ENCODE measurements at regions not wholly inside any gene's neighbourhood (a gene's known extent, or its start where the extent isn't known, plus 50 kb on each side); places are given as distances from the start of the nearest gene placed in this dataset.

GRCh38 chr5:91468651-91469422 lies 85.7 kb upstream of the ARRDC3 start:
- no peak overlapping the region for H3K27ac ChIP-seq
- no peak for DNase-seq
- no peak overlapping the region for H3K4me3 ChIP-seq
- ATAC-seq: no peak
- no peaks in the 10 kb centered on the region for H3K27me3 ChIP-seq (ENCODE audit: insufficient read depth in 3 of 3, low read length in 2 of 3)
- intact Hi-C loops (cut with DNase I): no loop called here
- 52 to 60% (median 56%) methylated on average over 7 of the region's 7 CpGs for WGBS, 3 donors
- no peaks in the 10 kb centered on the region for H3K36me3 ChIP-seq (ENCODE audit: insufficient read depth in 1 of 2, low read depth in 1 of 2)
- H3K9me3 ChIP-seq: no peaks in the 10 kb centered on the region
- H3K4me1 ChIP-seq: no peaks in the 10 kb centered on the region
- TF ChIP-seq, protein P1, sequence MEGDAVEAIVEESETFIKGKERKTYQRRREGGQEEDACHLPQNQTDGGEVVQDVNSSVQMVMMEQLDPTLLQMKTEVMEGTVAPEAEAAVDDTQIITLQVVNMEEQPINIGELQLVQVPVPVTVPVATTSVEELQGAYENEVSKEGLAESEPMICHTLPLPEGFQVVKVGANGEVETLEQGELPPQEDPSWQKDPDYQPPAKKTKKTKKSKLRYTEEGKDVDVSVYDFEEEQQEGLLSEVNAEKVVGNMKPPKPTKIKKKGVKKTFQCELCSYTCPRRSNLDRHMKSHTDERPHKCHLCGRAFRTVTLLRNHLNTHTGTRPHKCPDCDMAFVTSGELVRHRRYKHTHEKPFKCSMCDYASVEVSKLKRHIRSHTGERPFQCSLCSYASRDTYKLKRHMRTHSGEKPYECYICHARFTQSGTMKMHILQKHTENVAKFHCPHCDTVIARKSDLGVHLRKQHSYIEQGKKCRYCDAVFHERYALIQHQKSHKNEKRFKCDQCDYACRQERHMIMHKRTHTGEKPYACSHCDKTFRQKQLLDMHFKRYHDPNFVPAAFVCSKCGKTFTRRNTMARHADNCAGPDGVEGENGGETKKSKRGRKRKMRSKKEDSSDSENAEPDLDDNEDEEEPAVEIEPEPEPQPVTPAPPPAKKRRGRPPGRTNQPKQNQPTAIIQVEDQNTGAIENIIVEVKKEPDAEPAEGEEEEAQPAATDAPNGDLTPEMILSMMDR (IDR thresholded peaks at IDR 0.05): no peak

- DNase-seq (no peak), ATAC-seq (no peak)
- intact Hi-C loops (cut with DNase I): no loop called here
- Histone ChIP-seq H3K27me3 (ENCODE audit: insufficient read depth in 3 of 3, low read length in 2 of 3) (no peaks in the 10 kb centered on the region), H3K9me3 (no peaks in the 10 kb centered on the region), H3K36me3 (ENCODE audit: insufficient read depth in 1 of 2, low read depth in 1 of 2) (no peaks in the 10 kb centered on the region), H3K4me1 (no peaks in the 10 kb centered on the region), H3K27ac (no peak overlapping the region), H3K4me3 (no peak overlapping the region)
- TF ChIP-seq, protein P1 (IDR thresholded peaks at IDR 0.05): no peak
- WGBS, 3 donors: 90 to 93% (median 92%) methylated on average over 4 of the region's 4 CpGs
Measured at GRCh38 chr5:91464886-91465646, 81.9 kb upstream of the ARRDC3 start.

- 54 to 63% (median 59%) methylated on average over 1 of the region's 1 CpG for WGBS, 3 donors
- DNase-seq: no peak
- ATAC-seq: no peak
- H3K4me3 ChIP-seq: no peak overlapping the region
- intact Hi-C loops (cut with DNase I): no loop called here
- no peak overlapping the region for H3K27ac ChIP-seq
- H3K9me3 ChIP-seq: no peaks in the 10 kb centered on the region
- H3K36me3 ChIP-seq (ENCODE audit: insufficient read depth in 1 of 2, low read depth in 1 of 2): no peaks in the 10 kb centered on the region
- TF ChIP-seq, protein P1 (IDR thresholded peaks at IDR 0.05): no peak
- H3K4me1 ChIP-seq: no peaks in the 10 kb centered on the region
- no peaks in the 10 kb centered on the region for H3K27me3 ChIP-seq (ENCODE audit: insufficient read depth in 3 of 3, low read length in 2 of 3)
Measured at GRCh38 chr5:91457681-91458058, 74.6 kb upstream of the ARRDC3 start.

DNA sequence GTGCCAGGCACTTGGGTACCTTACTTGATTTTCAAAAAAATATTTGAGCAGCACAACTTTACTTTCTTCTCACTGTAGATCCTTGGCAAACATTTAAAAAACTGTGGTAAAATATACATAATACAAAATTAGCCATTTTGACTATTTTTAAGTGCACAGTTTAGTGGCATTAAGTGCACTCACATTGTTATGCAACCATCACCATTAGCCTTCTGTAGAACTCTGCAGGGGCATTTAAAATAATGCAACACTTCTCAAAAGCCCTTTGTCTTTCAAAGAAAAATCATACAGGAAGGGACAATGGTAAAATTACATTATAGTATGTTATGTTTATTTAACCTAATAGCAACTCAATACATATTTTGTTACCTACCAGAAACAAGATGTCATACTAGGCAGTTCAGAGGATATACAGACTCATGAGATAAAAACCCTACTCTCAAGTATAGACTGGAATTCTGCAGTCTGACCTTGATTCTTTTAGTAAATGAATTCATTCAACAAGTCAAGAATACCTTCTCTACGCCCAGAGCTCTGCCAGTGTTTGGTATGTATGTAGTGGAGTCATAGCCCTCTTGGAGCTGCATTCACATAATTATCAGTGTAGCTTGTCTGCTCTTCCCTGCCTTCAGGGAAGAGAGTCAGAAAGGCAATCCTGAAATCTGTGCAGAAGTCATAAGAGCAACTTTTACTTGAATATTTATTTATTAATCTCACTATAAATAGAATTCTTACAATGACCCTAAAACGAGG lies 74.0 kb upstream of the ARRDC3 start:
- Histone ChIP-seq H3K9me3 (no peaks in the 10 kb centered on the region), H3K27me3 (ENCODE audit: insufficient read depth in 3 of 3, low read length in 2 of 3) (no peaks in the 10 kb centered on the region), H3K4me1 (no peaks in the 10 kb centered on the region), H3K36me3 (ENCODE audit: insufficient read depth in 1 of 2, low read depth in 1 of 2) (no peaks in the 10 kb centered on the region), H3K27ac (no peak overlapping the region), H3K4me3 (no peak overlapping the region)
- ATAC-seq: no peak
- no peak for DNase-seq
- intact Hi-C loops (cut with DNase I): no loop called here
- TF ChIP-seq, protein P1 (IDR thresholded peaks at IDR 0.05): no peak
- WGBS, 3 donors: 60 to 74% (median 61%) methylated on average over 2 of the region's 2 CpGs
